ENCODE measurements at regions not wholly inside any gene's neighbourhood (a gene's known extent, or its start where the extent isn't known, plus 50 kb on each side); places are given as distances from the start of the nearest gene placed in this dataset.

- no peaks in the 10 kb centered on the region for H3K4me1 Mint-ChIP-seq
- H3K4me3 Mint-ChIP-seq = no peak overlapping the region
- no peak overlapping the region for H3K27ac Mint-ChIP-seq
- TF ChIP-seq CTCF (IDR thresholded peaks at IDR 0.05; ENCODE audit: unreplicated experiment) = no peak
- peaks cover 43% of the 10 kb centered on the region for H3K27me3 Mint-ChIP-seq (ENCODE audit: low read depth)
- no peaks in the 10 kb centered on the region for H3K9me3 Mint-ChIP-seq
- no peaks in the 10 kb centered on the region for H3K36me3 Mint-ChIP-seq
- DNase-seq (ENCODE audit: low spot score in 2 of 2, unreplicated experiment in 2 of 2) = no peak
These were observed 363.5 kb upstream of the EEF2KMT start for GRCh38 chr16:5461141-5461540.

GRCh38 chr16:5460701-5461100 lies 363.1 kb upstream of the EEF2KMT start:
- TF ChIP-seq CTCF (IDR thresholded peaks at IDR 0.05; ENCODE audit: unreplicated experiment) = no peak
- no peak for DNase-seq (ENCODE audit: low spot score in 2 of 2, unreplicated experiment in 2 of 2)
- Mint-ChIP-seq H3K27ac (no peak overlapping the region), H3K36me3 (no peaks in the 10 kb centered on the region), H3K27me3 (ENCODE audit: low read depth) (peaks cover 39% of the 10 kb centered on the region), H3K4me3 (no peak overlapping the region), H3K4me1 (no peaks in the 10 kb centered on the region), H3K9me3 (no peaks in the 10 kb centered on the region)

- Mint-ChIP-seq H3K4me3 (no peak overlapping the region), H3K27me3 (ENCODE audit: low read depth) (peaks cover 35% of the 10 kb centered on the region), H3K4me1 (no peaks in the 10 kb centered on the region), H3K27ac (no peak overlapping the region), H3K36me3 (no peaks in the 10 kb centered on the region), H3K9me3 (no peaks in the 10 kb centered on the region)
- DNase-seq (ENCODE audit: low spot score in 2 of 2, unreplicated experiment in 2 of 2) = no peak
- no peak for TF ChIP-seq CTCF (IDR thresholded peaks at IDR 0.05; ENCODE audit: unreplicated experiment)
These were observed 362.3 kb upstream of the EEF2KMT start for GRCh38 chr16:5459863-5460262.

GRCh38 chr16:5455110-5455509 lies 357.5 kb upstream of the EEF2KMT start:
- no peak for TF ChIP-seq CTCF (IDR thresholded peaks at IDR 0.05; ENCODE audit: unreplicated experiment)
- no peak overlapping the region for H3K4me3 Mint-ChIP-seq
- peaks cover 56% of the 10 kb centered on the region for H3K27me3 Mint-ChIP-seq (ENCODE audit: low read depth)
- H3K36me3 Mint-ChIP-seq = no peaks in the 10 kb centered on the region
- no peak for DNase-seq (ENCODE audit: low spot score in 2 of 2, unreplicated experiment in 2 of 2)
- no peaks in the 10 kb centered on the region for H3K4me1 Mint-ChIP-seq
- H3K27ac Mint-ChIP-seq = no peak overlapping the region
- H3K9me3 Mint-ChIP-seq = no peaks in the 10 kb centered on the region

- no peak for DNase-seq (ENCODE audit: low spot score in 2 of 2, unreplicated experiment in 2 of 2)
- H3K9me3 Mint-ChIP-seq = no peaks in the 10 kb centered on the region
- H3K4me3 Mint-ChIP-seq = no peak overlapping the region
- no peaks in the 10 kb centered on the region for H3K36me3 Mint-ChIP-seq
- no peak overlapping the region for H3K27ac Mint-ChIP-seq
- H3K4me1 Mint-ChIP-seq = no peaks in the 10 kb centered on the region
- TF ChIP-seq CTCF (IDR thresholded peaks at IDR 0.05; ENCODE audit: unreplicated experiment) = no peak
- H3K27me3 Mint-ChIP-seq (ENCODE audit: low read depth) = peaks cover 58% of the 10 kb centered on the region
These were observed 356.8 kb upstream of the EEF2KMT start for GRCh38 chr16:5454349-5454748.

GRCh38 chr16:5451641-5452040 lies 354.0 kb upstream of the EEF2KMT start:
- Mint-ChIP-seq H3K9me3 (no peaks in the 10 kb centered on the region), H3K4me3 (no peak overlapping the region), H3K36me3 (no peaks in the 10 kb centered on the region), H3K4me1 (no peaks in the 10 kb centered on the region), H3K27ac (no peak overlapping the region), H3K27me3 (ENCODE audit: low read depth) (peaks cover 82% of the 10 kb centered on the region)
- TF ChIP-seq CTCF (IDR thresholded peaks at IDR 0.05; ENCODE audit: unreplicated experiment) = no peak
- no peak for DNase-seq (ENCODE audit: low spot score in 2 of 2, unreplicated experiment in 2 of 2)
